ENCODE measurements at regions not wholly inside any gene's neighbourhood (a gene's known extent, or its start where the extent isn't known, plus 50 kb on each side); places are given as distances from the start of the nearest gene placed in this dataset.

GRCh38 chr2:33904801-33905200 lies 305.7 kb upstream of the FAM98A start:
- WGBS (ENCODE audit: insufficient coverage), result no CpG with 5 or more reads among the region's 4 CpGs
- H3K4me2 ChIP-seq (replicated peaks; ENCODE audit: extremely low read depth, low read length, poor library complexity, severe bottlenecking), result no peak overlapping the region
- H3K9ac ChIP-seq (ENCODE audit: insufficient read depth, low read length, poor library complexity, severe bottlenecking), result no peak overlapping the region
- H3K4me3 ChIP-seq (replicated peaks in 1 of 3; ENCODE audit: low read depth in 2 of 3, low read length in 3 of 3), result no peak overlapping the region
- H3K36me3 ChIP-seq (replicated peaks in 1 of 2; ENCODE audit: control insufficient read depth in 1 of 2, insufficient read depth in 2 of 2, low read length in 2 of 2), result no peaks in the 10 kb centered on the region
- peaks cover 0 to 1% (median 0%) of the 10 kb centered on the region in 3 donors for H3K27me3 Mint-ChIP-seq (ENCODE audit: low read depth in 3 of 3)
- H3K4me1 Mint-ChIP-seq, result peaks cover 6% of the 10 kb centered on the region
- no peak for DNase-seq
- H4K20me1 ChIP-seq (ENCODE audit: insufficient read depth, low read length), result no peaks in the 10 kb centered on the region
- no peaks in the 10 kb centered on the region for H3K79me2 ChIP-seq (ENCODE audit: insufficient read depth, low read length)
- no peak overlapping the region for H3K4me3 Mint-ChIP-seq
- H3K4me1 ChIP-seq (ENCODE audit: control insufficient read depth in 1 of 2, insufficient read depth in 2 of 2, low read length in 2 of 2), result no peaks in the 10 kb centered on the region
- H3K9me3 ChIP-seq (replicated peaks in 1 of 2; ENCODE audit: control insufficient read depth in 1 of 2, insufficient read depth in 1 of 2, low read length in 2 of 2), result peaks cover 12 to 19% of the 10 kb centered on the region in 2 donors
- H2AFZ ChIP-seq (ENCODE audit: insufficient read depth, low read depth, low read length, poor library complexity, severe bottlenecking), result no peak overlapping the region
- no peaks in the 10 kb centered on the region for H3K27me3 ChIP-seq (ENCODE audit: control insufficient read depth in 2 of 2, insufficient read depth in 2 of 2, low read length in 2 of 2)
- no peak for TF ChIP-seq CTCF (IDR thresholded peaks at IDR 0.05)
- peaks cover 11 to 25% (median 13%) of the 10 kb centered on the region in 7 donors for H3K9me3 Mint-ChIP-seq
- intact Hi-C loops (cut with micrococcal nuclease), result no loop called here
- no peaks in the 10 kb centered on the region for H3K36me3 Mint-ChIP-seq
- H3K27ac ChIP-seq (ENCODE audit: low read depth in 1 of 2, low read length in 2 of 2), result no peak overlapping the region
- H3K27ac Mint-ChIP-seq, result no peak overlapping the region

GRCh38 chr2:33903701-33904100 lies 304.6 kb upstream of the FAM98A start:
- H3K4me3 ChIP-seq (replicated peaks in 1 of 3; ENCODE audit: low read depth in 2 of 3, low read length in 3 of 3), result no peak overlapping the region
- TF ChIP-seq CTCF (IDR thresholded peaks at IDR 0.05), result no peak
- no peak overlapping the region for H3K27ac Mint-ChIP-seq
- H3K4me3 Mint-ChIP-seq, result no peak overlapping the region
- no peak overlapping the region for H3K9ac ChIP-seq (ENCODE audit: insufficient read depth, low read length, poor library complexity, severe bottlenecking)
- H3K36me3 Mint-ChIP-seq, result no peaks in the 10 kb centered on the region
- H3K4me1 Mint-ChIP-seq, result peaks cover 6% of the 10 kb centered on the region
- no peak overlapping the region for H3K27ac ChIP-seq (ENCODE audit: low read depth in 1 of 2, low read length in 2 of 2)
- no peaks in the 10 kb centered on the region for H3K27me3 ChIP-seq (ENCODE audit: control insufficient read depth in 2 of 2, insufficient read depth in 2 of 2, low read length in 2 of 2)
- H3K36me3 ChIP-seq (replicated peaks in 1 of 2; ENCODE audit: control insufficient read depth in 1 of 2, insufficient read depth in 2 of 2, low read length in 2 of 2), result no peaks in the 10 kb centered on the region
- no peak for DNase-seq
- no peaks in the 10 kb centered on the region for H3K79me2 ChIP-seq (ENCODE audit: insufficient read depth, low read length)
- H3K27me3 Mint-ChIP-seq (ENCODE audit: low read depth in 3 of 3), result peaks cover 0 to 1% (median 0%) of the 10 kb centered on the region in 3 donors
- no peaks in the 10 kb centered on the region for H3K4me1 ChIP-seq (ENCODE audit: control insufficient read depth in 1 of 2, insufficient read depth in 2 of 2, low read length in 2 of 2)
- no peak overlapping the region for H2AFZ ChIP-seq (ENCODE audit: insufficient read depth, low read depth, low read length, poor library complexity, severe bottlenecking)
- intact Hi-C loops (cut with micrococcal nuclease), result no loop called here
- no peak overlapping the region for H3K4me2 ChIP-seq (replicated peaks; ENCODE audit: extremely low read depth, low read length, poor library complexity, severe bottlenecking)
- peaks cover 12 to 19% of the 10 kb centered on the region in 2 donors for H3K9me3 ChIP-seq (replicated peaks in 1 of 2; ENCODE audit: control insufficient read depth in 1 of 2, insufficient read depth in 1 of 2, low read length in 2 of 2)
- 98% methylated on average over 19 of the region's 21 CpGs for WGBS (ENCODE audit: insufficient coverage)
- H3K9me3 Mint-ChIP-seq, result peaks cover 7 to 25% (median 14%) of the 10 kb centered on the region in 7 donors
- no peaks in the 10 kb centered on the region for H4K20me1 ChIP-seq (ENCODE audit: insufficient read depth, low read length)

All from CD14-positive monocyte (primary cell).